IgD-negative memory B cell (primary cell): ENCODE measurements at regions not wholly inside any gene's neighbourhood (a gene's known extent, or its start where the extent isn't known, plus 50 kb on each side); places are given as distances from the start of the nearest gene placed in this dataset.

Experiments used
- H3K27ac Mint-ChIP-seq, 3 donors: one replicate each; pipeline ENCODE4 v1.8.0; 2020 to 2022; ENCODE audit warnings: mild to moderate bottlenecking in 3 of 3, mixed read lengths in 3 of 3, moderate library complexity in 1 of 3
- H3K27me3 Mint-ChIP-seq: one replicate; pipeline ENCODE4 v1.8.0; 2021; ENCODE audit warnings: mixed read lengths
- H3K36me3 Mint-ChIP-seq: one replicate; pipeline ENCODE4 v1.8.0; 2020; ENCODE audit warnings: mild to moderate bottlenecking, mixed read lengths
- H3K4me1 Mint-ChIP-seq, 3 donors: one replicate each; pipeline ENCODE4 v1.8.0; 2020 to 2022; ENCODE audit warnings: mixed read lengths in 3 of 3, mild to moderate bottlenecking in 1 of 3
- H3K4me3 Mint-ChIP-seq, 4 donors: one replicate each; pipeline ENCODE4 v1.8.0; 2020 to 2022; ENCODE audit warnings: mild to moderate bottlenecking in 4 of 4, mixed read lengths in 4 of 4, moderate library complexity in 3 of 4
- H3K9me3 Mint-ChIP-seq, 3 donors: one replicate each; pipeline ENCODE4 v1.8.0; 2020 to 2021; ENCODE audit warnings: mixed read lengths in 3 of 3, mild to moderate bottlenecking in 1 of 3

DNA sequence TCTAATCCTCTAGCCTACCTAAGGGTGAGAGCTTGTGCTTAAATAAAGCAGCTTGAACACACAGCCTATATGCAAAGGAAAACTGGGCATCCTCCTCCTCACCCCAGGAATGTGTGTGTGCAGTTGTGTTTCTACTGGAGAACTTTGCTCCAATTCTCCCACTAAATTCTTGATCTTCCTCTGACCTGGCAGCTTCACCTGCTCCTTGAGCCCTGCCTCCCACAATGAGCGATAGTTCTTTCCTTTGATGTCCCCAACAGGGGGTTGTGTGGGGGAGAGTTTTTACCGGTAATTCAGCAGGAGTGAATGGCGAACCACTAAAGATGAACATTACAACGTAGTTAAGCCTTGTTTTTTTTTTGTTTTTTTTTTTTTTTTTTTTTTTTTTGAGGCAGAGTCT, 113.5 kb upstream of the RCN1 start:
- Mint-ChIP-seq H3K9me3 (peaks cover 0 to 3% (median 2%) of the 10 kb centered on the region in 3 donors), H3K27ac (no peak overlapping the region), H3K4me3 (peak overlapping the region in 1 of 4 donors; percentile 2), H3K27me3 (peaks cover 23% of the 10 kb centered on the region), H3K4me1 (peaks cover 0 to 2% (median 0%) of the 10 kb centered on the region in 3 donors), H3K36me3 (no peaks in the 10 kb centered on the region)

DNA sequence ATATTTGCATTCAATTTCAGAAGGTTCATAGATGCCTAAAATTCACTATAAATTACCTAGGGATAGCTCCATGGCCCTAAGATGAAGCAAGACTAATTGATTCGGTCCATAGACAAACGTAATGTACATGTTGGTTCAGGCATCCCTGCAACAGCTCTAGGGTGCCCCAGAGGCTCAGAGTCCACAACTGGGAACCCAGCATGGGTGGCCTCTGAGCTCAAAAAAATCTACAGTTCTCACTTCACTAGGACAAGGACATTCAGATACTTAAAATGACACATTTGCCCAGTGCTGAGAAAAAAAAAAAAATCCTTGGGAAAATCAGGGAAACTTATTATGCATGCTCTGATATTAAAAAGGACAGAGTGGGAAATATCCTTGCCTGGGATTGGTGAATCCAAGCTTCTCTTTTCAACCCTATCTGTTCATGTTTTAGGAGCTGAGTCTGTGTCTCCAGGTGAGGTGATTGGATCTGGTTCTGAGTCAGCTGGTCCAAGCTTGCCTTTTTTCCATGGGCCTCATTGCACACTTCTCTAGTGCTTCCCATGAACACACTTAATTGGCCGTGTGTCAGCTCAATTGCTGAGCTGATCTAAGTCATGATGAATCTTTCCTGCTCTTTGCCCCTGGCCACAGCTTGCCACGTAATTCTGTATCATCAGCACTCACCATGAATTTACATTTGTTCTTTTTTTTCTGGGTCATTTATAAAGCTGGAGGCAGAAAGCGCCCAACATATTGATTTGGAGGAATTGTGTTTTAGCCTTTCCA, 116.3 kb upstream of the RCN1 start:
- H3K27me3 Mint-ChIP-seq, result peaks cover 18% of the 10 kb centered on the region
- peaks cover 0 to 4% (median 0%) of the 10 kb centered on the region in 3 donors for H3K9me3 Mint-ChIP-seq
- H3K27ac Mint-ChIP-seq, result no peak overlapping the region
- H3K4me1 Mint-ChIP-seq, result peaks cover 0 to 3% (median 0%) of the 10 kb centered on the region in 3 donors
- no peak overlapping the region for H3K4me3 Mint-ChIP-seq
- H3K36me3 Mint-ChIP-seq, result no peaks in the 10 kb centered on the region

DNA sequence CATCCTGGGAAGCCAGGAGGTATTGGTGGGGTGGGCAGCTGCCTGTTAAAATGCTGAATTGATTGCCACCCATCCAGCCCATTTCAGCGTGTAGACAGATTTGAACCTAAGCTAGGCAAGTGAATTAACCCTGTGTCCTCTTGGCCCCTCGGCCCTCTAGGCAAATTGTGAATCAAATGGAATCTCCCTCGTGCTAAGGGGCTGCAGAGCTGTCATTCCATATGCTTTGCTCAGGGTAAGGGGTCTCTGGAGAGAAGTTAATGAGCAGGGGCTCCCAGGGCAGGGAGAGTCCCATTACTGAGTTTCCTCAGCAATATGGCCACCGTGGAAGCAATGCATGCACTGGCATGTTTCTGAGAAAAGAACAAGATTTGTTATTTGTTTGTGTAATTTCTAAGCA, 117.7 kb upstream of the RCN1 start:
- H3K27me3 Mint-ChIP-seq, result peaks cover 18% of the 10 kb centered on the region
- no peak overlapping the region for H3K27ac Mint-ChIP-seq
- H3K4me3 Mint-ChIP-seq, result no peak overlapping the region
- peaks cover 0 to 4% (median 0%) of the 10 kb centered on the region in 3 donors for H3K9me3 Mint-ChIP-seq
- peaks cover 0 to 3% (median 0%) of the 10 kb centered on the region in 3 donors for H3K4me1 Mint-ChIP-seq
- H3K36me3 Mint-ChIP-seq, result no peaks in the 10 kb centered on the region

DNA sequence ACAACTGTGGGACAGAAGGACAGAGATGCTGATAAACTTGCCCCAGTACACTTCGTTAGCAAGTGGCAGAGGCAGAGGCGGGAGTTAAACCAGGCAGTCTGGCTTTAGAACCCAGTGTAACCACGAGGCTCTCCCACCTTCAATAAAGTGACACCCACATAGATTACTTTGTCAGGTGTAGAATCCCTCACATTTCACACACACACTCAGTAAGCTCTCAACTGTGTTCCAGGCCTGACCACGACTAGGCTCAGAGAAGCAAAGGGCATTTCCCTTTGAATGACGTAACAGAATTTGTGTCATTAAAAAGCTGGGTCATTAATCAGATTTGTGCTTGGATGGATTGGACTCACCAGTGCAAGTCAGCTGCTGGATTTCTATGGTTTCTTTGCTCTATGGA, 118.3 kb upstream of the RCN1 start:
- Mint-ChIP-seq H3K9me3 (peaks cover 0 to 4% (median 0%) of the 10 kb centered on the region in 3 donors), H3K4me3 (no peak overlapping the region), H3K4me1 (peaks cover 0 to 3% (median 0%) of the 10 kb centered on the region in 3 donors), H3K27me3 (peaks cover 16% of the 10 kb centered on the region), H3K36me3 (no peaks in the 10 kb centered on the region), H3K27ac (no peak overlapping the region)

DNA sequence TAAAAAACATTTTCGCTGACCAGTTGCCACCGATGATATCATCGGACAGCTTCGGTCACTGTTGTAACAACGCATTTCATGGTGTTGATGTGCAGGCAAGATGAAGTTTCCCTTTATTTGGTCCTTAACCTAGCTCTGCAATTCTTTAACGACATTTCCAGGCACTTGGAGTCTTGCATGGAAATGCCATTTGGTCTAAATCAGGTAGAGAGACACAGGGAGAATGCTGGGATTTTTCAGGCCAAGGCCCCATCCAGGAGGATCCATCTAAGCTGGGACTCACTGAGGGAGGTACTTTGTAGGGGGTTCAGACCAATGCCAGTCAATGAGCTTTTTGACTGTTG, 121.5 kb upstream of the RCN1 start:
- Mint-ChIP-seq H3K4me1 (peaks cover 0 to 1% (median 0%) of the 10 kb centered on the region in 3 donors), H3K36me3 (peaks cover 1% of the 10 kb centered on the region), H3K4me3 (no peak overlapping the region), H3K27me3 (peaks cover 2% of the 10 kb centered on the region), H3K9me3 (peaks cover 0 to 4% (median 0%) of the 10 kb centered on the region in 3 donors), H3K27ac (no peak overlapping the region)

DNA sequence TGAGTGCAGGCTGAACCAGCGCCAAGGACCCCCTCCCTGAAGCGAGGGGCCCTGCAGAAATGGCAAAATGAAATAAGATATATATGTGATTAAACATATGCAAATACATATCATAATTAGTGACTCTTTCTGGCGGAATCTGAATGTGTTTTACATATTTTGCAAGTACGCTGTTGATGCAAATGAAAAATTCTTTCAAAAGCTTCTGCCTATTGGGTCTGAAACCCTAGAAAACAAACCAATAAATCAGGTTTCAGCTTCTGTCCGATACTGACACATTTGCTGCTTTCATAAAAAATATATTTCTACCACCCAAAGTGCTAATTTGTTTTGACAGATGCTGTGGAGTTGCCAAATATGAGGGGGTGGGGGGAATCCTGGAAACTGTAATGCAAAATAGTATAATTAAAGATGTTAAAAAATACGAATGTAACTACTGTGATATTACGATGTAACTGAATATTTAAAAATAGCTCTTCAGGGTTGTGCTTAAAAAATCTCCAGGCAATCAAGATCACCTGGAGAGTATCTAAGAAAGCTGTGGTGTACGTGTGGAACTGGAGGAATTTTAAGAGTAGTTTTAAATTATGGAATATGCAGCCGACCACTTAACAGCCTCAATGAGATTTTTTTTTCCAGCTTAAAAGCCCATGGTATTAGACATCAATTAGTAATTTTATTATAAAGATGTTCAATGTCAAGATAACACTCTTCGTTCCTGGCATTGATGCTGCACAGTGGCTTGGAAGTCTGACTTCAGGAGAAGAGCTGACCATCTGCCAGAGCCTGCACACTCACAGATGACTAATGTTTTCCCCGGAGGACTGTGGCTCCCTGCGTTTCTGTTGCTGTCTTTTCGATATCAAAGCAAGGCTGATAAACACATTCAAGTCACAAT, 122.2 kb upstream of the RCN1 start:
- peaks cover 0 to 1% (median 0%) of the 10 kb centered on the region in 3 donors for H3K4me1 Mint-ChIP-seq
- H3K4me3 Mint-ChIP-seq, result peak overlapping the region in 1 of 4 donors; percentile 63
- H3K36me3 Mint-ChIP-seq, result peaks cover 1% of the 10 kb centered on the region
- no peak overlapping the region for H3K27ac Mint-ChIP-seq
- H3K9me3 Mint-ChIP-seq, result peaks cover 0 to 2% (median 0%) of the 10 kb centered on the region in 3 donors
- peaks cover 2% of the 10 kb centered on the region for H3K27me3 Mint-ChIP-seq

DNA sequence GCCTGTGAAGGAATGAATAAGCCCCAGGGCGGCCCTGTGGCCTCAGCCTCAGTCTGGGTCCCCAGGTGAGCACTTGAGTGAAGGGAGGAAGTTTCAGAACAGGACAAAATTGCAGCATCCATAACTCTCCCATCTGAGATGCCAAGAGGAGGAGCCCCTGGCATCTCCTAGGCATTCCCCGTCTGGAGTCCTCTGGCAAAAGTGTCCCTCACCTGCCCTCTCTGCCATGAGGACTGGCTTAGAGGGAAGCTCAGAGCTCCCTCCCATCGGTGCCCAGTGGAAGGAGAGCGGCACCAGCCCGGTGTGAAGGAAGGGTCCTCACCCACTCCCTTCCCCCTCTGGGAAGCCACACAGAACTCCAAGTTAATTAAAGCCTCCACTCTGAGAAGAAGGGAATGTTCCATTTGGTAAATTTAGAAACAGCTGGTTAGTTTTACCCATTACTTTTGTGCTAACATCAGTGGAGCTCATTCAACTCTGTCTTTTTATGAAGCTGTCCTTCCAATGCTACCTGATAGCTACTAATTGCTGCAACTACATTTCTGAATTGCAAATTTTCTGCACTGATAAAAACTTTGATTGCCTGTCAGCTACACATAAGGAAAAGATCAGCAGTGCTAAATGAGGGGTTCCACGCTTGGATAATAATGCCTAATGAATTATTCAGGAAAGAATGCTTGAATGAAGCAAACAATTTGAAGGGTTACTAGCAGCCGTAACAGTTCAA, 123.3 kb upstream of the RCN1 start:
- Mint-ChIP-seq H3K9me3 (peaks cover 0 to 1% (median 0%) of the 10 kb centered on the region in 3 donors), H3K4me3 (no peak overlapping the region), H3K27me3 (peaks cover 2% of the 10 kb centered on the region), H3K27ac (no peak overlapping the region), H3K4me1 (peaks cover 0 to 1% (median 0%) of the 10 kb centered on the region in 3 donors), H3K36me3 (peaks cover 1% of the 10 kb centered on the region)

DNA sequence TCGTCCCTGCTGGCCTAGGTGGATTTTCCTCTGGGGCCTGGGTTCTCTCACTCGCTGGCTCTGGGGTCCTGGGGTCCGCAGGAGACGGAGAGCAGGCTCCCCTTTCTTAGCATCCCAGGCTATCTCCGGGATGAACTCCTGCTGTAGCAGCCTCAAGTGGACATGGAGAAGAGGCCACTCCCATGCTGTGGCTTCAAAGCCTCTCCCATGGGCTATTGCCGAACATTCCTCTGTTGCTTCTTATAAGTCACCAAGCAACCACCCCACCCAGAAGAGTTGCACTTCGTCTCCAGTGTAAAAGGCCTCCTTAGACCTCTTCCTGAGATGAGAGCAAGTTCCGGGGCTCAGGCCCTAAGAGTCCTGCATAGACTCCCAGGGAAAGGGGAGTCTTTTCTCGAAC, 124.0 kb upstream of the RCN1 start:
- Mint-ChIP-seq H3K27me3 (peaks cover 2% of the 10 kb centered on the region), H3K4me3 (no peak overlapping the region), H3K27ac (no peak overlapping the region), H3K36me3 (peaks cover 1% of the 10 kb centered on the region), H3K4me1 (peaks cover 0 to 1% (median 0%) of the 10 kb centered on the region in 3 donors), H3K9me3 (peaks cover 0 to 1% (median 0%) of the 10 kb centered on the region in 3 donors)

DNA sequence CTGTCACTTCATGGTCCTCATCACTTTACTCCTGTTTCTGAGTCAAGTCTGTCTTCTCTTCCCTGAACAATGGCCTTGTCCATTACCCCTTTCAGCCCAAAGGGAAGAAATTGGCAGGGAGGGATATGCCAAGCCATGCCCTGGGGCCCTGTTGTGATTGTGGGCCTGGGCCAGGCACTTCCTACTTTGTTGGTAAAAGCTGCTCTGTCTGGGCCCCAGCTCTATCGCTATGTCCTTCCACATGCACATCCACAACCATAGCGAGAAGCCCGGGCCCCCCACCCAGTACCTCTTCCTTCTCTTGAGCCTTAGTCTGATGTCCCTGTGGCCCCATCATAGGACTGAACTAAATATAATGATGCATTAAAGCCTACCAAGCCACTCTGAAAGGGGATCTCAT, 126.7 kb upstream of the RCN1 start:
- Mint-ChIP-seq H3K27ac (no peak overlapping the region), H3K4me3 (no peak overlapping the region), H3K4me1 (no peaks in the 10 kb centered on the region), H3K9me3 (no peaks in the 10 kb centered on the region), H3K27me3 (peaks cover 2% of the 10 kb centered on the region), H3K36me3 (peaks cover 1% of the 10 kb centered on the region)

DNA sequence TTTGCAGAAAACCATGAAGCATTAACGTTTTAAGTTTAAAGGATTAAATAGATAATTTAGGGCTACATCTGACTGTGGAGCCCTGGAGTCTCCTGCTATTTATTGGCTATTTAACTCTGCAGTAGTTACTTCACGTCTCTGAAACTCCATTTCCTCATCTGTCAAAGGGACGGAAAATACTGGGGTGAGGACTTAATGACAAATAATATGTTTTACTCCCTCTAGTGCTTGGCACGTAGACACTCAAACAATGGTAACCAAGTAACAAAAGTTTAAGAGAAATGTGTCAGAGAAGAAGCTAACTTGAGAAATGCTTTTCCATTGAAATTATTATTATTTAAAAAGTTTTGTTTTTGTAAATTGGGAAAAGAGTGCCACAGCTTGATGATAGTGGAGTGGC, 130.7 kb upstream of the RCN1 start:
- no peaks in the 10 kb centered on the region for H3K9me3 Mint-ChIP-seq
- no peak overlapping the region for H3K4me3 Mint-ChIP-seq
- H3K36me3 Mint-ChIP-seq, result no peaks in the 10 kb centered on the region
- H3K27ac Mint-ChIP-seq, result no peak overlapping the region
- no peaks in the 10 kb centered on the region for H3K27me3 Mint-ChIP-seq
- peaks cover 0 to 3% (median 0%) of the 10 kb centered on the region in 3 donors for H3K4me1 Mint-ChIP-seq

DNA sequence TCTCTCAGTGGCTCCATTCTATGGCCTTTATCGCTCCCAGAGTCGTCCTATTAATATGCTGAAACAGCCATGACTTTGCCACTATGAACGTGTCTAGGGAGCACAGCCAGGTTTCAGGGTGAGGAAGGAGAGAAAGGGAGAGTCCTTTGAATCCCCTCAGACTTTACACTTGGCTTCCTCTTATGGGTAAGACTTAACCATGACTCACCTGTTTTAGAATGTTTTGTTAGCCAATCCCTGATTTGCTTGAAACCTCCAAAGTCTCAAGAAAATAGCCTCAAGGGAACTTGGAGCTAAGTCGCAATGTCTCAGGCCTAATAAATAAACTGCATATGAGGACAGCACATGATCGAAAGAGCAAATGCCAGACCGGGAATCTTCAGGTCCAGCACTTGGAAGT, 131.2 kb upstream of the RCN1 start:
- H3K9me3 Mint-ChIP-seq, result no peaks in the 10 kb centered on the region
- H3K27me3 Mint-ChIP-seq, result no peaks in the 10 kb centered on the region
- H3K4me1 Mint-ChIP-seq, result peaks cover 0 to 3% (median 0%) of the 10 kb centered on the region in 3 donors
- no peak overlapping the region for H3K27ac Mint-ChIP-seq
- H3K4me3 Mint-ChIP-seq, result no peak overlapping the region
- no peaks in the 10 kb centered on the region for H3K36me3 Mint-ChIP-seq

DNA sequence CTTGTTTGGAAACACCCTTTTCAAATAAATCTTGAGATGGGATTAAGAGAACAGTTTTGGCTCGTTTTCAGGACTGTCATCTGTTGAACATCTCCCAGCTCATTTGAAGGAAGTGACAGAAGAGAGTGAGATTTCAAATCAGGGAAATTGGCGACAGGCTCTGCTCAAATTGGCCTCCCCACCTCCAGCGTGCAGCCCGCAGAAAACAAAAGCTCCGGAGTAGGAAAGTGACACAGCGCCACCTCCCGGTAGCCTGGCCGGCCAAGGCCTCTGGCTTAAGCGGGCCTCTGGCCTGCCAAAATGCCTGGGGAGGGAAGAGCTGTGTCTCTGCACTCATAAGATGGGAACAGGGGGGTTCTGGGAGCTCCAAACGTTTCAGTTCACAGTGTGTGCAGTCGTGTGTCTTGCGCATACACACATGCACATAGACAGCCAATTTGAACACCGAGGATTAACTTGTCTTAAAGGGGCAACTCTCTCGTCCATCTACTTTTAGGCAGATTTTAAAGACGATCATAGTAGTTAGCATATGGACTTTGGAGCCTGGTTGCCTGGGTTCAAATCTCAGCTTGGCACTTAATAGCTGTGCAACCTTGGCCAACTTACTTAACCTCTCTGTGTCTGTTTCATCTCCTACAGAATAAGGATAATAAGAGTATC, 132.7 kb upstream of the RCN1 start:
- H3K4me1 Mint-ChIP-seq, result peaks cover 0 to 5% (median 0%) of the 10 kb centered on the region in 3 donors
- peaks cover 3% of the 10 kb centered on the region for H3K27me3 Mint-ChIP-seq
- no peak overlapping the region for H3K4me3 Mint-ChIP-seq
- H3K9me3 Mint-ChIP-seq, result no peaks in the 10 kb centered on the region
- H3K36me3 Mint-ChIP-seq, result no peaks in the 10 kb centered on the region
- no peak overlapping the region for H3K27ac Mint-ChIP-seq

DNA sequence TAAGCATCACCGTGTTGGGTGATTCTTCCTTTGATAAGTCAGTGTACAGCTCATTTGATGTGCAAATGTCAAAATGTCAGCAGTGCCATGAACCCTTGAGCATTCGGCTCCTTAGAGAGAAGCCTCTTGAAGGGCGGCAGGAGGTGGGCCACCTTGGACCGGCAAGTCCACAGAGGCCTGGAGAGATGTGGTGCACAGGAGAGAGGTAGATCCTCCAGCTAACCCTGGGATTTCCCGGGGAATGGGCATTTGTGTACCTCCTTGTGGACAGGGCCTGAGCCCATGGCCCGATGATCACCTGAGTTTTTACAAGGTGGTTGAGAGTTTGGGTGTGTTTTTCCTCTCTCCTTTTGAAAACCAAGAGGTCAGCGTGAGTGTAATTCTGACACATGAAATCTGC, 133.2 kb upstream of the RCN1 start:
- Mint-ChIP-seq H3K27me3 (peaks cover 3% of the 10 kb centered on the region), H3K4me3 (no peak overlapping the region), H3K9me3 (no peaks in the 10 kb centered on the region), H3K27ac (no peak overlapping the region), H3K4me1 (peaks cover 0 to 5% (median 3%) of the 10 kb centered on the region in 3 donors), H3K36me3 (no peaks in the 10 kb centered on the region)

DNA sequence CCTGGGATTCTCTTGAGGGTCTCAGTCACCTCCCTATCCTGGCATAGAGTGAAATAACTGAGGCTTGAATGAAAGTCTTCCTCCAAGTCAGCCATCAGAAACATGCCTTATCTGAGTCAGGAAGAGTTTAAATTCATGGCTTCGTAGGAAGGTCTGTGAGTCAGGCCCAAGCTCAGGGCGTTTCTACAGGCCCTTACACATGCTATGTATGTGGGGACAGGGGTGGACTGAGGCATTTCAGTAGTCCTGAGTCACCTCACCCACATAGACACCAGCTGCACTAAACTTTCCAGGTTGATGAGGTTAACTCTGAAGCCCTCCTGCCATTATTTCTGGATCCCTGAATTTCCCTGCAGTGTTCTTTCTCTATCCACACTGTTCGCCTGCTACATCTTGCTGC, 134.6 kb upstream of the RCN1 start:
- peaks cover 3% of the 10 kb centered on the region for H3K27me3 Mint-ChIP-seq
- H3K36me3 Mint-ChIP-seq, result no peaks in the 10 kb centered on the region
- peaks cover 0 to 6% (median 5%) of the 10 kb centered on the region in 3 donors for H3K4me1 Mint-ChIP-seq
- H3K9me3 Mint-ChIP-seq, result no peaks in the 10 kb centered on the region
- H3K27ac Mint-ChIP-seq, result no peak overlapping the region
- H3K4me3 Mint-ChIP-seq, result no peak overlapping the region
